ENCODE measurements at regions not wholly inside any gene's neighbourhood (a gene's known extent, or its start where the extent isn't known, plus 50 kb on each side); places are given as distances from the start of the nearest gene placed in this dataset.

DNA sequence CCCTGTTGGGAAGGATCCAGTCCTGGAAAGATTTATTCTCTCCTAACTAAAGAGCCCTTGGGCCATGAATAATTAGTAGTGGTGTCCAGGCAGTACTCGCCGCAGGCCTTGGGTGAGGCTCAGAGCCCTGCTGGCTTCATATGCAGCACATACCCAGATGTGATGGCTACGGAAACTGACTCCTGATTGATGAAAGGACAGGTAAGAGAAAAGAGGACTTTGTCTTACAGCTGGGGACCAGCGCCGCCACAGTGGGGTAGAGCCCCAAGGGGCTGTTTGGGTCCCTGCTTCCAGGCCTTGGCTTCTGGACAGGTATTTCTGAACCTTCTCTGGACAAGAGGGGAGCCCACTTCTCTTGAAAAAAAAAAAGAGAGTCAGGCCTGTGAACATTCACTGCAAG lies 1680.8 kb downstream of the EFNB2 start:
- TF ChIP-seq CTCF (IDR thresholded peaks at IDR 0.05) (no peak), POLR2A (IDR thresholded peaks at IDR 0.05) (no peak)
